HG02884 (cell line): ENCODE measurements at regions not wholly inside any gene's neighbourhood (a gene's known extent, or its start where the extent isn't known, plus 50 kb on each side); places are given as distances from the start of the nearest gene placed in this dataset.
"Not testable (repeated sequence)": the region's sequence is repeated elsewhere in the genome, so short reads cannot be mapped to it uniquely, and the experiment has no call there.

Source experiments
- ATAC-seq: cut with Tn5 transposase; IDR thresholded peaks from one replicate; pipeline ENCODE4 v1.9.1; 2021; ENCODE audit warnings: mild to moderate bottlenecking, moderate library complexity; ENCODE audit not compliant: unreplicated experiment

- no peak for ATAC-seq
These were observed 123.7 kb downstream of the KLF6 start for GRCh38 chr10:3661271-3661670.

GRCh38 chr10:3660753-3661152 is 124.3 kb downstream of the KLF6 start:
- ATAC-seq = no peak

- ATAC-seq = no peak
These were observed 125.6 kb downstream of the KLF6 start for GRCh38 chr10:3659203-3659917.

GRCh38 chr10:3658766-3659165 is 126.2 kb downstream of the KLF6 start:
- no peak for ATAC-seq

GRCh38 chr10:3656214-3656613 is 128.8 kb downstream of the KLF6 start:
- no peak for ATAC-seq

- ATAC-seq = peak; percentile 68
These were observed 129.5 kb downstream of the KLF6 start for GRCh38 chr10:3655528-3655927.

GRCh38 chr10:3654980-3655379 is 130.0 kb downstream of the KLF6 start:
- no peak for ATAC-seq

GRCh38 chr10:3654496-3654895 is 130.5 kb downstream of the KLF6 start:
- no peak for ATAC-seq

- ATAC-seq = not testable (repeated sequence)
These were observed 131.7 kb downstream of the KLF6 start for GRCh38 chr10:3653303-3653702.

GRCh38 chr10:3652886-3653285 is 132.1 kb downstream of the KLF6 start:
- no peak for ATAC-seq

- no peak for ATAC-seq
These were observed 132.9 kb downstream of the KLF6 start for GRCh38 chr10:3651969-3652653.

GRCh38 chr10:3648576-3648975 is 136.4 kb downstream of the KLF6 start:
- no peak for ATAC-seq

- ATAC-seq = no peak
These were observed 136.8 kb downstream of the KLF6 start for GRCh38 chr10:3648170-3648569.

GRCh38 chr10:3647074-3647473 is 137.9 kb downstream of the KLF6 start:
- no peak for ATAC-seq

- no peak for ATAC-seq
These were observed 139.6 kb downstream of the KLF6 start for GRCh38 chr10:3645406-3645805.

GRCh38 chr10:3640816-3641215 is 144.2 kb downstream of the KLF6 start:
- no peak for ATAC-seq

GRCh38 chr10:3639546-3639945 is 145.5 kb downstream of the KLF6 start:
- no peak for ATAC-seq

- no peak for ATAC-seq
These were observed 148.4 kb downstream of the KLF6 start for GRCh38 chr10:3636356-3637181.

- no peak for ATAC-seq
These were observed 149.3 kb downstream of the KLF6 start for GRCh38 chr10:3635697-3636096.

GRCh38 chr10:3635211-3635671 is 149.8 kb downstream of the KLF6 start:
- ATAC-seq = no peak

GRCh38 chr10:3634646-3635045 is 150.4 kb downstream of the KLF6 start:
- not testable (repeated sequence) for ATAC-seq
